T-helper 17 cell (primary cell): ENCODE measurements at regions not wholly inside any gene's neighbourhood (a gene's known extent, or its start where the extent isn't known, plus 50 kb on each side); places are given as distances from the start of the nearest gene placed in this dataset.

Experiments used
- ATAC-seq: fragments of 150-1000 bp; cut with Tn5 transposase; 2 replicates; pipeline ENCODE4 v1.10.0; 2021; ENCODE audit warnings: mild to moderate bottlenecking, moderate library complexity
- DNase-seq, 3 donors: peaks; one replicate each; pipeline versions ENCODE4 v3.0.0 to v3.0.0-alpha.2; 2020 to 2021
- H3K9me3 ChIP-seq: one replicate; pipeline ENCODE4 v1.7.0; 2013; ENCODE audit warnings: low read length, mild to moderate bottlenecking; ENCODE audit not compliant: control insufficient read depth, poor library complexity, severe bottlenecking
- H3K27ac Mint-ChIP-seq: one replicate; pipeline ENCODE4 v1.8.0; 2022; ENCODE audit warnings: mild to moderate bottlenecking, moderate library complexity, mixed read lengths
- H3K27me3 Mint-ChIP-seq: one replicate; pipeline ENCODE4 v1.8.0; 2022; ENCODE audit warnings: mixed read lengths
- H3K36me3 Mint-ChIP-seq: one replicate; pipeline ENCODE4 v1.8.0; 2022; ENCODE audit warnings: low read depth, mixed read lengths
- H3K4me1 Mint-ChIP-seq: one replicate; pipeline ENCODE4 v1.8.0; 2022; ENCODE audit warnings: mild to moderate bottlenecking, mixed read lengths
- H3K4me3 Mint-ChIP-seq: one replicate; pipeline ENCODE4 v1.8.0; 2022; ENCODE audit warnings: mild to moderate bottlenecking, moderate library complexity, mixed read lengths

DNA sequence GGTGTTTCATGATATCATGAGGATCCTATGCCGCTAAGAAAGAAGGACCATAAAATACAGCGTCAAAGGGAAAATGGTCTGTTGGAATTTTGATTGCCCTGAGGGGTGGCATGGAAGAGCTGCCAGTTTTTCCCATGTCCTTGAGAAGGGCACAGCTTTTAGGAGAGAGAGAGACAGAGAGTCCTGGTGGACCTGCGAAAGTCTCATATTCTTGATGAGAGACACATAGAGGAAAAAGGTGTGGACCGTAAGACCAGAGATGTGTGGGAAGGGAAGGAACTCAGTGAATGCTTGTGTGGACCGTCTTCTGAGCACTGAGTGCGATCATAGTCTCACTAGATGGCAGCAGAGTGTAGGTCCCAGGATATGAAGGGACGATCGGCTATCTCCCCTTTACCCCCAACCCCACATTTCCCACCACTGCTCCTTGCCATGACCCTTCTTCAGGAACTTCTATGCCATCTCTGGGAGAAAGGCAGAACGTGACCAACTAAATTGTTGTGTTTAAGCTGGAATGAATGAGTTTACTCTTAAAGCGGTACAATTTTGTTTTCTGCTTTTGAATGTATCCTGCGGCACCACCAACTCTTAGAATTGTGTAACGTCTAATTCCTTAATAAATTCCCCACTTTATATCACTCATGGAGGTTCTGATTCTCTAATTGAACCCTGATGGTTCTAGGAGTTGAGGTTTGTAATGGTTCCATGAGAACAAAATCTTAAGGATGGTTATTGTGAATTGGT, 117.7 kb downstream of the CTH start:
- Mint-ChIP-seq H3K27me3 (peaks cover 44% of the 10 kb centered on the region), H3K27ac (no peak overlapping the region), H3K4me1 (peaks cover 8% of the 10 kb centered on the region), H3K36me3 (peaks cover 2% of the 10 kb centered on the region), H3K4me3 (no peak overlapping the region)
- no peaks in the 10 kb centered on the region for H3K9me3 ChIP-seq
- DNase-seq, result no peak
- ATAC-seq, result peak; percentile 47

- H3K4me3 Mint-ChIP-seq, result no peak overlapping the region
- no peak for ATAC-seq
These were observed 125.8 kb downstream of the CTH start for GRCh38 chr1:70536708-70537366.

GRCh38 chr1:70537788-70538187, 126.7 kb downstream of the CTH start:
- Mint-ChIP-seq H3K36me3 (no peaks in the 10 kb centered on the region), H3K4me3 (no peak overlapping the region), H3K27ac (no peak overlapping the region), H3K27me3 (peaks cover 27% of the 10 kb centered on the region), H3K4me1 (peaks cover 2% of the 10 kb centered on the region)
- no peak for DNase-seq
- ATAC-seq, result no peak
- no peaks in the 10 kb centered on the region for H3K9me3 ChIP-seq

More at GRCh38 chr1:70536708-70537366, 125.8 kb downstream of the CTH start:
- no peak for DNase-seq
- H3K27ac Mint-ChIP-seq, result no peak overlapping the region
- peaks cover 2% of the 10 kb centered on the region for H3K4me1 Mint-ChIP-seq
- H3K9me3 ChIP-seq, result no peaks in the 10 kb centered on the region
- H3K27me3 Mint-ChIP-seq, result peaks cover 27% of the 10 kb centered on the region
- H3K36me3 Mint-ChIP-seq, result no peaks in the 10 kb centered on the region

DNA sequence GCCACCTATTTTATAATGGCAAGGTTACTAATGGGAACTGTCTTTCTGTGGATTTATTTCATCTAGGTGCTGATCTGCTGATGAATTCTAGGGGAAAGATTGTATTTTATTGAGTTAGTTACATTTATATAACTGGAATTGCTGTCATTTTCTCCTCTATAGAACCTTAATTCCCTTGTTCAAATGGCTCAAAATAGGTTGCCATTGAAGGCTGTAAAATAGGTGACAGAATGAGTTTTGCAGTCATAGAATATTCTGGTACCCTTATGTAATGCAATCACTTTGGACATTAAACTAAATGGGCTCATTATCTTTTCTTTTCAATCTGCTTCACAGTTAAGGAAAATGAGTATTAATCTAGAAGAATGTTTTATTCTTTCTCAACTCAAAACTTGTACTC, 131.0 kb downstream of the CTH start:
- DNase-seq (no peak), ATAC-seq (no peak)

DNA sequence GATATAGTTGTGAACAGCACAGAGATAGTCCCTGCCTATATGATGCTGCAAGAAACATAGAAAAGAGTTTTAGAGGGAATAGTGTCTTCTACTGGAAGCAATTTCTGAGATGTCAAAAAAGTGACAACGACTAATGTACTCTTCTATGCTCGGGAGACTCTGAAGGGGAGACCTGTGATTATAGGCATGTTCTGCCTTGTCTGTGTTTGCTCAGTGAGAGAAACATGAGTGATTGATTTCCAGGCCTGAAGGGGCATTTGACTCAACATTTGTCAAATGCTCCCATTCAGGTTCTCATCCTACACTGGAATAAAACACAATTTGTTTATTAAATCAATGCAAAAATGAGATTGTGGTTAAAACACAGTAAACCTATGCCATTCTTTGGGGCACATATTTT, 131.8 kb downstream of the CTH start:
- Mint-ChIP-seq H3K27me3 (peaks cover 34% of the 10 kb centered on the region), H3K4me1 (no peaks in the 10 kb centered on the region), H3K4me3 (no peak overlapping the region), H3K27ac (no peak overlapping the region), H3K36me3 (no peaks in the 10 kb centered on the region)
- DNase-seq, result no peak
- H3K9me3 ChIP-seq, result no peaks in the 10 kb centered on the region
- no peak for ATAC-seq

More for the DNA sequence above, 131.0 kb downstream of the CTH start:
- peaks cover 31% of the 10 kb centered on the region for H3K27me3 Mint-ChIP-seq
- H3K27ac Mint-ChIP-seq, result no peak overlapping the region
- H3K9me3 ChIP-seq, result no peaks in the 10 kb centered on the region
- H3K36me3 Mint-ChIP-seq, result no peaks in the 10 kb centered on the region
- H3K4me3 Mint-ChIP-seq, result no peak overlapping the region
- H3K4me1 Mint-ChIP-seq, result peaks cover 2% of the 10 kb centered on the region

DNA sequence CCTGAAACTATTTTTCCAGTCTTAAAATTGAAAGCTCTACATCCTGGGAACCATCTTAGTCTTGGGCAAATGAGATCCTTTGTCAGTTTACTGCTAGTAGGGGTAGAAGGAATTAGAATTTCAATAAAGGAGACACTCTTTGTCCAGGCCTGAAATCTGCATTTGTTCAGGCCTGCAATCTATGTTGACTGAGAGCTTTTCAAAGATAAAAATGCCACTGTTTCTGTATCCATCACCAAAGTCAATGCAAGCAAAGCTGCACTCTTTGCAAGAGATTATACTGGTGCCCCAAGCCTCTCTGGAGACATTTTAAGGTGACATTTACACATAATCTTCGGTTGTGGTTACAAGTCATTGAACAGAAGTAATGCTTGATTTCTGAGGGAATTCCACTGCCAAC, 135.7 kb downstream of the CTH start:
- ATAC-seq, result no peak
- H3K4me3 Mint-ChIP-seq, result no peak overlapping the region
- H3K9me3 ChIP-seq, result no peaks in the 10 kb centered on the region
- no peak for DNase-seq
- H3K36me3 Mint-ChIP-seq, result no peaks in the 10 kb centered on the region
- peaks cover 50% of the 10 kb centered on the region for H3K27me3 Mint-ChIP-seq
- H3K4me1 Mint-ChIP-seq, result no peaks in the 10 kb centered on the region
- H3K27ac Mint-ChIP-seq, result no peak overlapping the region

DNA sequence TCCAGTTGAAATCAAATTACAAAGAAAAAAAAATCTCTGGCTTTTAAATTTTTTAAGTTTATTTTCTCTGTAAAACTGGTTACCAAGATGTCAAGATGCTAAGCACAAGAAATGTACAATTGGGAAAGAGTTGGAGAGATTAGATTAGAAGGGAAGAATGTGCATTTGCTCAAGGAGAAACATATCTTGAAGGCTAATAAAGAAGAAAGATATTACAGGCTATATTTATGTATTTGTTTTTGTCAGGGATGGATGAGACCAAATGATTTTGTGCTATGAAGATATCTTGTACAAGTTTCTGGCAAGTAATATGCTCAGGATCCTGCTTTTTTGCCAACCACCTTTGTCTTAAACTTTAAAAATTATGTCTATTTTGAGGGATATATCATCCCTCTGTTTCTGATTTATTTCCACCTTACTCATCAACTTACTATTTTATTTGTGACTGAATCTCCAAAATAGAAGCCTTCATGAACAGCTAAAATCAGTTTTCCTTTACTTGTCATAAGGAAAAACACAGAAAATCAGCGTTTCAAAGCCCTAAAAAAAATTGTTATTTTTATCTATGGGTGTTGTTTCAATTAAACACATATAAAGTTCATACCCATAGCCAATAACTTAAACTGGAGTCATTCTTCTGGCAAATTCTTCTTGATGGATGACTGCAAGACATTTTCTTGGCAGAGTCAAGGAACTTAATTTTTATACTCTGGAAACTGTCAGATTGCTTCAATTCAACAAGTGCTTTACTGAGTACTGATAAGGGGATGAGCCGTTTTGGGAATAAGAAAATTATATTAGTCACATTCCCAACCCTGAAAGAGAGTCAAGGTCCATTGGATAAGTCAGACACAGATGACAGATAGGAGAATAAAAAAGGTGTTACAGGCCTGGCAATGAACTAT, 141.8 kb downstream of the CTH start:
- no peak for DNase-seq
- H3K27ac Mint-ChIP-seq, result no peak overlapping the region
- H3K4me3 Mint-ChIP-seq, result no peak overlapping the region
- ATAC-seq, result no peak
- peaks cover 38% of the 10 kb centered on the region for H3K27me3 Mint-ChIP-seq
- H3K4me1 Mint-ChIP-seq, result no peaks in the 10 kb centered on the region
- no peaks in the 10 kb centered on the region for H3K36me3 Mint-ChIP-seq
- H3K9me3 ChIP-seq, result no peaks in the 10 kb centered on the region

GRCh38 chr1:70553567-70553956, 142.5 kb downstream of the CTH start:
- no peaks in the 10 kb centered on the region for H3K9me3 ChIP-seq
- ATAC-seq (no peak), DNase-seq (no peak)
- H3K27ac Mint-ChIP-seq, result no peak overlapping the region
- no peaks in the 10 kb centered on the region for H3K36me3 Mint-ChIP-seq
- peaks cover 32% of the 10 kb centered on the region for H3K27me3 Mint-ChIP-seq
- H3K4me1 Mint-ChIP-seq, result no peaks in the 10 kb centered on the region
- H3K4me3 Mint-ChIP-seq, result no peak overlapping the region

DNA sequence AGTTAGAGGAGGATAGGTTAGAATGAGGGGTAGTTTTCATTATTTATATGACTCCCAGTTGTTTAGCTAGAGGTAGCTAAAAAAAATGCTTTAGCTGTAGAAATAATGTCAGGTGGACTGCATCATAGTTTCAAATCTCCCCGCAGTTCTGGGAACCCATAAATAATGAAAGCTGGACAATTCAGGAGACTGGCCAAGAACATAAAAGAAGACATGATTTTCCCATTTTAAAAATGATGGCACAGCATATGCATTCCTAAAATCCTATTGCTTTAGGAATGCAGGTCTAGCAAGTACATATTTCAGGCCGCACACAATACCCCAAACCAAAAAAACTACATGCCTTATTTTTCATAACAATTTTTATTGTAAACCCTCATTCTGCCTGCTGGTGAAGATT, 143.3 kb downstream of the CTH start:
- no peak overlapping the region for H3K4me3 Mint-ChIP-seq
- no peak for ATAC-seq
- H3K4me1 Mint-ChIP-seq, result no peaks in the 10 kb centered on the region
- DNase-seq, result no peak
- H3K9me3 ChIP-seq, result no peaks in the 10 kb centered on the region
- no peaks in the 10 kb centered on the region for H3K36me3 Mint-ChIP-seq
- H3K27ac Mint-ChIP-seq, result no peak overlapping the region
- H3K27me3 Mint-ChIP-seq, result peaks cover 27% of the 10 kb centered on the region

- no peak overlapping the region for H3K27ac Mint-ChIP-seq
- H3K4me1 Mint-ChIP-seq, result no peaks in the 10 kb centered on the region
- DNase-seq, result no peak
- H3K27me3 Mint-ChIP-seq, result peaks cover 16% of the 10 kb centered on the region
- no peak for ATAC-seq
- no peak overlapping the region for H3K4me3 Mint-ChIP-seq
- H3K36me3 Mint-ChIP-seq, result no peaks in the 10 kb centered on the region
- H3K9me3 ChIP-seq, result no peaks in the 10 kb centered on the region
These were observed 145.5 kb downstream of the CTH start for GRCh38 chr1:70556541-70556940.

DNA sequence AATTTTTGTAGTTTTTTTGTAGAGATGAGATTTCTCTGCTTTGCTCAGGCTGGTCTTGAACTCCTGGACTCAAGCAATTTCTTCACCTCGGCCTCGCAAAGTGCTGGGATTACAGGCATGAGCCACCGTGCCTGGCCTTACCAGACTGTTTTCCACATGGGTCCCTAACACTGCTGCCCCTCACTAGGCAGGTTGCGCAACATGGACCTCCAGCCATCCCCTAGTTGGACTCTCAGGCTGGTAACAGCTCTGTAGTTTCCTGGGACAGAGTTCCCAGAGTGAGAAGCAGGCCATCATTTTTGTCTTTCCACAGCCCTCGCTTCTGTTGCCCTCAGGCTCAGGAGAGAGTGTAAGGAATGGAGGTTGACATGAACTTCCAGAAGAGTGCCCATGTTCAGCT, 156.1 kb downstream of the CTH start:
- H3K4me3 Mint-ChIP-seq, result no peak overlapping the region
- H3K4me1 Mint-ChIP-seq, result no peaks in the 10 kb centered on the region
- no peak for ATAC-seq
- no peak overlapping the region for H3K27ac Mint-ChIP-seq
- H3K9me3 ChIP-seq, result no peaks in the 10 kb centered on the region
- no peaks in the 10 kb centered on the region for H3K36me3 Mint-ChIP-seq
- no peaks in the 10 kb centered on the region for H3K27me3 Mint-ChIP-seq
- no peak for DNase-seq

DNA sequence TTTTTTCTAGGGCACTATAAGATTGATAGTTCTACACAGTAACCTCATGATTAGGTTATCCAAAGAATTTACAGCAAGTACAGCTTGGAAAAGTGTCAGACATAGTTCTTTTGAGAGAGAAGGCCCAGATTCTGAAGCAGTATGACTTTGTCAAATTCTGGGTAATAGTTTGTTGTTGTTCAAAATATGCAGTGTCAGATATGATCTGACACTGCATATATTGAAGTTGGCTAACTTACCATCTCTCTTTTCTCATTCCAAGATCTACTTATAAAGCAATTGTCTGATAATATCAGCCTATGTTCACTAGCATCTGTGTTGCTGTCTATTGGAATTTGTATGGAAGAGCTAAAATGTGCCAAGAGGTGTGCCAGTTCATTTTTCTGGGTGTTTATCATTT, 160.1 kb downstream of the CTH start:
- H3K27ac Mint-ChIP-seq, result no peak overlapping the region
- no peaks in the 10 kb centered on the region for H3K4me1 Mint-ChIP-seq
- ATAC-seq, result no peak
- no peak overlapping the region for H3K4me3 Mint-ChIP-seq
- H3K27me3 Mint-ChIP-seq, result no peaks in the 10 kb centered on the region
- H3K36me3 Mint-ChIP-seq, result no peaks in the 10 kb centered on the region
- H3K9me3 ChIP-seq, result no peaks in the 10 kb centered on the region
- DNase-seq, result no peak

DNA sequence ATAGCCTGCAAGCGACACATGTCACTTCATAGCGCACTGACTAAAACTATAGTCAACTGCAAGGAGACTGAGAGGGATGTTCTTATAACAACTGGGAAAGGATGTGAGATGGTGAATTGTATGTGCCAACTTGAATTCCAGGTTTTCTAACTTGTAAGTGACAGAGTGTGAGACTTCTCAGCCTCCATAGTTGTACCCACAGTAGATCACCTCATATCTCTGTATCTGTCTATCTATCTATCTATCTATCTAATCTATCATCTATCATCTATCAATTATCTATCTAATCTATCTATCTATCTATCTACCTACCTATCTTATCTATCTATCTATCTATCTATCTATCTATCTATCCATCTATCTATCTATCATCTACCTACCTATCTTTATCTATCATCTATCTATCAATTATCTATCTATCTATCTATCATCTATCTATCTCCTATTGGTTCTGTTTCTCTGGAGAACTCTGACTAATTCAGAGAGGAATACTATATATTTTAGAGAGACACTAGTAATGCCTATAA, 162.3 kb downstream of the CTH start:
- no peak overlapping the region for H3K27ac Mint-ChIP-seq
- DNase-seq (no peak), ATAC-seq (no peak)
- no peaks in the 10 kb centered on the region for H3K27me3 Mint-ChIP-seq
- H3K4me1 Mint-ChIP-seq, result no peaks in the 10 kb centered on the region
- H3K36me3 Mint-ChIP-seq, result no peaks in the 10 kb centered on the region
- no peaks in the 10 kb centered on the region for H3K9me3 ChIP-seq
- H3K4me3 Mint-ChIP-seq, result no peak overlapping the region
